ENCODE measurements at regions not wholly inside any gene's neighbourhood (a gene's known extent, or its start where the extent isn't known, plus 50 kb on each side); places are given as distances from the start of the nearest gene placed in this dataset.
"Not testable (repeated sequence)": the region's sequence is repeated elsewhere in the genome, so short reads cannot be mapped to it uniquely, and the experiment has no call there.

GRCh38 chr6:57877729-57878128 lies 560.3 kb downstream of the PRIM2 start:
- ATAC-seq, H3K36me3 Mint-ChIP-seq, H3K27me3 Mint-ChIP-seq, H3K4me3 Mint-ChIP-seq, H3K27ac Mint-ChIP-seq, H3K9me3 Mint-ChIP-seq, DNase-seq, POLR2A ChIA-PET, H3K4me1 Mint-ChIP-seq: not testable (repeated sequence)

- POLR2A ChIA-PET, H3K4me3 Mint-ChIP-seq, H3K36me3 Mint-ChIP-seq, DNase-seq, H3K9me3 Mint-ChIP-seq, ATAC-seq, H3K4me1 Mint-ChIP-seq, H3K27me3 Mint-ChIP-seq: not testable (repeated sequence)
- peak overlapping the region in 1 of 10 donors; percentile 11 for H3K27ac Mint-ChIP-seq
Measured at GRCh38 chr6:57878792-57879191, 561.4 kb downstream of the PRIM2 start.

GRCh38 chr6:57898850-57899249 lies 581.4 kb downstream of the PRIM2 start:
- H3K9me3 Mint-ChIP-seq, H3K36me3 Mint-ChIP-seq, H3K27me3 Mint-ChIP-seq, POLR2A ChIA-PET, DNase-seq, H3K4me1 Mint-ChIP-seq, H3K4me3 Mint-ChIP-seq, H3K27ac Mint-ChIP-seq, ATAC-seq: not testable (repeated sequence)

- DNase-seq, H3K4me1 Mint-ChIP-seq, H3K36me3 Mint-ChIP-seq, H3K4me3 Mint-ChIP-seq, H3K9me3 Mint-ChIP-seq, H3K27ac Mint-ChIP-seq, H3K27me3 Mint-ChIP-seq, ATAC-seq, POLR2A ChIA-PET: not testable (repeated sequence)
Measured at GRCh38 chr6:57900687-57901399, 583.4 kb downstream of the PRIM2 start.

GRCh38 chr6:57901445-57901844 lies 584.0 kb downstream of the PRIM2 start:
- POLR2A ChIA-PET, ATAC-seq, H3K36me3 Mint-ChIP-seq, DNase-seq, H3K27me3 Mint-ChIP-seq, H3K9me3 Mint-ChIP-seq, H3K4me3 Mint-ChIP-seq, H3K4me1 Mint-ChIP-seq, H3K27ac Mint-ChIP-seq: not testable (repeated sequence)

- H3K27ac Mint-ChIP-seq, H3K27me3 Mint-ChIP-seq, DNase-seq, H3K4me3 Mint-ChIP-seq, ATAC-seq, H3K9me3 Mint-ChIP-seq, H3K36me3 Mint-ChIP-seq, POLR2A ChIA-PET, H3K4me1 Mint-ChIP-seq: not testable (repeated sequence)
Measured at GRCh38 chr6:57904356-57904755, 586.9 kb downstream of the PRIM2 start.

GRCh38 chr6:57915300-57915699 lies 597.9 kb downstream of the PRIM2 start:
- H3K36me3 Mint-ChIP-seq: peaks cover 0 to 22% (median 5%) of the 10 kb centered on the region in 3 donors
- DNase-seq, H3K9me3 Mint-ChIP-seq, H3K4me1 Mint-ChIP-seq, ATAC-seq, H3K27ac Mint-ChIP-seq, H3K4me3 Mint-ChIP-seq, POLR2A ChIA-PET, H3K27me3 Mint-ChIP-seq: not testable (repeated sequence)

GRCh38 chr6:57942966-57943365 lies 625.5 kb downstream of the PRIM2 start:
- H3K9me3 Mint-ChIP-seq, H3K4me1 Mint-ChIP-seq, POLR2A ChIA-PET, DNase-seq, H3K27me3 Mint-ChIP-seq, H3K4me3 Mint-ChIP-seq, ATAC-seq, H3K27ac Mint-ChIP-seq: not testable (repeated sequence)
- H3K36me3 Mint-ChIP-seq: peaks cover 0 to 22% (median 6%) of the 10 kb centered on the region in 3 donors

GRCh38 chr6:57946084-57946768 lies 628.8 kb downstream of the PRIM2 start:
- peak overlapping the region in 1 of 10 donors; percentile 27 for H3K27ac Mint-ChIP-seq
- POLR2A ChIA-PET, ATAC-seq, DNase-seq, H3K4me1 Mint-ChIP-seq, H3K4me3 Mint-ChIP-seq, H3K9me3 Mint-ChIP-seq, H3K27me3 Mint-ChIP-seq: not testable (repeated sequence)
- peaks cover 5 to 50% (median 6%) of the 10 kb centered on the region in 3 donors for H3K36me3 Mint-ChIP-seq

- Mint-ChIP-seq H3K36me3 (peaks cover 5 to 51% (median 6%) of the 10 kb centered on the region in 3 donors), H3K27ac (peak overlapping the region in 1 of 10 donors; percentile 27)
- POLR2A ChIA-PET, H3K9me3 Mint-ChIP-seq, H3K27me3 Mint-ChIP-seq, H3K4me1 Mint-ChIP-seq, H3K4me3 Mint-ChIP-seq, ATAC-seq, DNase-seq: not testable (repeated sequence)
Measured at GRCh38 chr6:57946769-57947091, 629.3 kb downstream of the PRIM2 start.

GRCh38 chr6:57948481-57948880 lies 631.1 kb downstream of the PRIM2 start:
- H3K27ac Mint-ChIP-seq: peak overlapping the region in 1 of 10 donors; percentile 5
- H3K4me3 Mint-ChIP-seq, POLR2A ChIA-PET, DNase-seq, ATAC-seq, H3K9me3 Mint-ChIP-seq, H3K27me3 Mint-ChIP-seq, H3K4me1 Mint-ChIP-seq: not testable (repeated sequence)
- peaks cover 5 to 63% (median 9%) of the 10 kb centered on the region in 3 donors for H3K36me3 Mint-ChIP-seq

GRCh38 chr6:57950430-57950829 lies 633.0 kb downstream of the PRIM2 start:
- H3K27me3 Mint-ChIP-seq, H3K9me3 Mint-ChIP-seq, DNase-seq, H3K27ac Mint-ChIP-seq, POLR2A ChIA-PET, H3K4me3 Mint-ChIP-seq, ATAC-seq, H3K4me1 Mint-ChIP-seq: not testable (repeated sequence)
- peaks cover 5 to 69% (median 9%) of the 10 kb centered on the region in 3 donors for H3K36me3 Mint-ChIP-seq

GRCh38 chr6:57966757-57967156 lies 649.3 kb downstream of the PRIM2 start:
- ATAC-seq, H3K9me3 Mint-ChIP-seq, H3K4me1 Mint-ChIP-seq, H3K27ac Mint-ChIP-seq, H3K36me3 Mint-ChIP-seq, H3K4me3 Mint-ChIP-seq, DNase-seq, POLR2A ChIA-PET: not testable (repeated sequence)
- H3K27me3 Mint-ChIP-seq: peaks cover 2 to 26% (median 13%) of the 10 kb centered on the region in 5 donors

GRCh38 chr6:57971956-57972355 lies 654.5 kb downstream of the PRIM2 start:
- H3K27me3 Mint-ChIP-seq: peaks cover 9 to 48% (median 16%) of the 10 kb centered on the region in 5 donors
- H3K36me3 Mint-ChIP-seq, H3K4me3 Mint-ChIP-seq, H3K9me3 Mint-ChIP-seq, POLR2A ChIA-PET, H3K27ac Mint-ChIP-seq, ATAC-seq, H3K4me1 Mint-ChIP-seq, DNase-seq: not testable (repeated sequence)
